Heart right ventricle (tissue), 16 donors: ENCODE measurements at regions not wholly inside any gene's neighbourhood (a gene's known extent, or its start where the extent isn't known, plus 50 kb on each side); places are given as distances from the start of the nearest gene placed in this dataset.

Experiments
- ATAC-seq, 8 donors: fragments of 200-7000 bp; cut with Tn5 transposase; one replicate each; pipeline ENCODE4 v1.9.1; 2020; ENCODE audit warnings: mild to moderate bottlenecking in 8 of 8, moderate library complexity in 8 of 8, moderate number of reproducible peaks in 1 of 8
- DNase-seq, 2 donors: peaks; one replicate each; pipeline ENCODE4 v3.0.0-alpha.2; 2020
- H3K27ac ChIP-seq, 10 donors: fragments of 200-600 bp; sonication (generic) in 2 of 10; one replicate each; pipeline versions ENCODE4 v1.5.0 to v1.8.0; 2020 to 2022; ENCODE audit warnings: mild to moderate bottlenecking in 3 of 10
- H3K27me3 ChIP-seq, 7 donors: fragments of 200-600 bp; one replicate each; pipeline ENCODE4 v1.8.0; 2021 to 2022; ENCODE audit warnings: mild to moderate bottlenecking in 2 of 7
- H3K36me3 ChIP-seq, 9 donors: fragments of 200-600 bp; sonication (generic) in 1 of 9; one replicate each; pipeline versions ENCODE4 v1.5.0 to v1.8.0; 2020 to 2022; ENCODE audit warnings: mild to moderate bottlenecking in 2 of 9
- H3K4me1 ChIP-seq, 9 donors: fragments of 200-600 bp; sonication (generic) in 1 of 9; one replicate each; pipeline versions ENCODE4 v1.5.0 to v1.8.0; 2020 to 2022; ENCODE audit warnings: mild to moderate bottlenecking in 4 of 9
- H3K4me3 ChIP-seq, 10 donors: fragments of 200-600 bp; sonication (generic) in 2 of 10; one replicate each; pipeline versions ENCODE4 v1.5.0 to v1.8.0; 2020 to 2022; ENCODE audit warnings: mild to moderate bottlenecking in 7 of 10, moderate library complexity in 2 of 10
- H3K9me3 ChIP-seq, 11 donors: fragments of 200-600 bp in 10 of 11; sonication (generic) in 2 of 11; one replicate each; pipeline versions ENCODE4 v1.5.0 to v1.8.0; 2013 to 2022; ENCODE audit warnings: mild to moderate bottlenecking in 2 of 11, control low read depth in 1 of 11, moderate library complexity in 1 of 11
- WGBS, 2 donors: extraction: QIAGEN DNeasy Blood & Tissue Kit; methylation state at CpG; one replicate each; pipeline ENCODE4 v1.1.7; 2013; ENCODE audit warnings: inconsistent platforms in 1 of 2; 5-methylcytosine and 5-hydroxymethylcytosine counted together
- intact Hi-C, 10 donors: fragments of 100-400 bp; cut with DNase I; formaldehyde crosslinking; loops; one replicate each; pipeline versions ENCODE4 v1.11.1 to v1.14.2; 2022
- TF ChIP-seq, protein P1 (sequence below), 9 donors: fragments of 200-600 bp; sonication (generic) in 2 of 9; IDR thresholded peaks; one replicate each; pipeline versions ENCODE4 v1.5.0 to v1.8.0; 2021 to 2022; ENCODE audit warnings: antibody characterized with exemption in 9 of 9, mild to moderate bottlenecking in 5 of 9, moderate library complexity in 1 of 9
- donor health status: Arrhythmogenic right ventricular cardiomyopathy.
- donor health status: ischemic (EF 13 %, LVEDD 7.1; RV severe dilation, severe dysfunction).
- donor health status: healthy with polysubstance abuse.
- donor health status: DM: no; HTN: yes; CAD: no.
- donor health status: DM: no; HTN: no; CAD: no.
- donor health status: ischemic (EF 25% LVEDD 6.9; RV normal size, moderate dysfunction).
- donor health status: ischemic (EF 25% LVEDD 5.7; RV mildly dilated, moderate dysfunction).
- donor health status: healthy.
- donor health status: DM: yes; HTN: yes; CAD: no.
- donor health status: Ischemic cardiomyopathy.
- donor health status: ischemic (EF 35%, LVEDD 5.7; RV mildly dilated, moderate dysfunction).
- donor health status: nonischemic (EF 11% LVEDD 7.7; RV severe dilation, severe dysfunction).
- donor health status: DM: yes; HTN: yes; CAD: no.
- donor health status: PGD.
- donor health status: ischemic (EF 29% LVEDD 5.4; RV normal size, mild dysfunction).
- donor health status: nonischemic (EF 23%, LVEDD 6.1; RV moderate dilation, normal function).

DNA sequence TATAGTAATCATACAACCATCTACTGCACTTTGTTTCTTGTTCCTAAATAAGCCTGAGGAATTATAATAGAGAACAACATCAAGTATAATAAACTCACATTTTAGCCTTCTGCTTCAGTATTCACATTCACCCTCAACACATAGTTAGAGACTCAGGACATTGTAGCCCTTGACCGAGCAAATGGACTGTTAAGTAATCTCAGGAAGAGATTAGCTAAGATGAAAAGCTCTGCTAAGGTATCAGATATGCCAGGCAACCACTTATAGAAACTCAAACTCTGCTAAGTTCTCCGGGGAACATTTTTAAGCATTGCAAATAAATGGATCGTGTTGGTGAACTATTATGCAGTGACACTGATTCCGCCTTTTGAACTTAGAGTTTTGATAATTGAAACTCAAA lies 252.0 kb downstream of the DTWD2 start:
- 64% methylated on average over 4 of the region's 4 CpGs for WGBS, 2 donors
- ATAC-seq (no peak), DNase-seq (no peak)
- no peak overlapping the region for H3K27ac ChIP-seq
- no peaks in the 10 kb centered on the region for H3K27me3 ChIP-seq
- H3K4me3 ChIP-seq = no peak overlapping the region
- no peaks in the 10 kb centered on the region for H3K4me1 ChIP-seq
- H3K9me3 ChIP-seq = no peaks in the 10 kb centered on the region
- H3K36me3 ChIP-seq = no peaks in the 10 kb centered on the region
- intact Hi-C loops = no loop called here
- TF ChIP-seq, protein P1, sequence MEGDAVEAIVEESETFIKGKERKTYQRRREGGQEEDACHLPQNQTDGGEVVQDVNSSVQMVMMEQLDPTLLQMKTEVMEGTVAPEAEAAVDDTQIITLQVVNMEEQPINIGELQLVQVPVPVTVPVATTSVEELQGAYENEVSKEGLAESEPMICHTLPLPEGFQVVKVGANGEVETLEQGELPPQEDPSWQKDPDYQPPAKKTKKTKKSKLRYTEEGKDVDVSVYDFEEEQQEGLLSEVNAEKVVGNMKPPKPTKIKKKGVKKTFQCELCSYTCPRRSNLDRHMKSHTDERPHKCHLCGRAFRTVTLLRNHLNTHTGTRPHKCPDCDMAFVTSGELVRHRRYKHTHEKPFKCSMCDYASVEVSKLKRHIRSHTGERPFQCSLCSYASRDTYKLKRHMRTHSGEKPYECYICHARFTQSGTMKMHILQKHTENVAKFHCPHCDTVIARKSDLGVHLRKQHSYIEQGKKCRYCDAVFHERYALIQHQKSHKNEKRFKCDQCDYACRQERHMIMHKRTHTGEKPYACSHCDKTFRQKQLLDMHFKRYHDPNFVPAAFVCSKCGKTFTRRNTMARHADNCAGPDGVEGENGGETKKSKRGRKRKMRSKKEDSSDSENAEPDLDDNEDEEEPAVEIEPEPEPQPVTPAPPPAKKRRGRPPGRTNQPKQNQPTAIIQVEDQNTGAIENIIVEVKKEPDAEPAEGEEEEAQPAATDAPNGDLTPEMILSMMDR (IDR thresholded peaks at IDR 0.05) = no peak

DNA sequence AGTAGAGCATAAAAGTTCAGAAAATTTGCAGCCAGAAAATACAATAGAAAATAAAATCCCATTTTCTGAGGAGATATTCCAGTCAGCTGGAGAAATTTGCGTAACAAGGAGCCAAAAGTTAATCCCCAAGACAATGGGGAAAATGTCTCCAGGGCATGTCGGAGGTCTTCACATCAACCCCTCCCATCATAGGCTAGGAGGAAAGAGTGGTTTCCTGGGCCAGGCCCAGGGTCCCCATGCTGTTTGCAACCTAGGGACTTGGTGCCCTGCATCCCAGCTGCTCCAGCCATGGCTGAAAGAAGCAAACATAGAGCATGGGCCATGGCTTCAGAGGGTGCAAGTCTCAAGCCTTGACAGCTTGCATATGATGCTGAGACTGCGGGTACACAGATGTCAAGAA lies 255.0 kb downstream of the DTWD2 start:
- no peaks in the 10 kb centered on the region for H3K4me1 ChIP-seq
- no peaks in the 10 kb centered on the region for H3K36me3 ChIP-seq
- TF ChIP-seq, protein P1 (IDR thresholded peaks at IDR 0.05) = no peak
- DNase-seq (no peak), ATAC-seq (no peak)
- H3K9me3 ChIP-seq = peaks cover 0 to 6% (median 0%) of the 10 kb centered on the region in 11 donors
- H3K27ac ChIP-seq = no peak overlapping the region
- no peaks in the 10 kb centered on the region for H3K27me3 ChIP-seq
- intact Hi-C loops = no loop called here
- WGBS, 2 donors = 89 to 90% methylated on average over 3 of the region's 3 CpGs
- H3K4me3 ChIP-seq = no peak overlapping the region

DNA sequence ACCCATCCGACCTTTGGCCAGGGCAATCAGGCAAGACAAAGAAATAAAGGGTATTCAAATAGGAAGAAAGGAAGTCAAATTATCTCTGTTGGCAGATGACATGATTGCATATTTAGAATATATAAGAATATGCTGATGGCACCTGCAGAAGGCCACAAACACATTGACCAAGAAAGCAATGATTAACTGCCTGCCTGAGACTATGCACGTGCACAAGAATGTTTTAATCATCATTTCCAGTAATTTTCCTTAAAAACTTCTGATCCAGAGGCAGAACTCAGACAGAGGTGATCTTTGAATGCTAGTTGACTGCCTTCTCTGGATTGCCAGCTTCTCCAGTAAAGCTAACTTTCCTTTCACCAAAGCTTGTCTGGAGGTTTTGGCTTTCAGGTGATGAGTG lies 260.2 kb downstream of the DTWD2 start:
- no peaks in the 10 kb centered on the region for H3K4me1 ChIP-seq
- no peak for DNase-seq
- H3K27me3 ChIP-seq = no peaks in the 10 kb centered on the region
- intact Hi-C loops = no loop called here
- WGBS, 2 donors = 82 to 89% methylated on average over 2 of the region's 2 CpGs
- H3K27ac ChIP-seq = no peak overlapping the region
- no peak overlapping the region for H3K4me3 ChIP-seq
- H3K36me3 ChIP-seq = no peaks in the 10 kb centered on the region
- peaks cover 0 to 6% (median 0%) of the 10 kb centered on the region in 11 donors for H3K9me3 ChIP-seq
- TF ChIP-seq, protein P1 (IDR thresholded peaks at IDR 0.05) = no peak
- no peak for ATAC-seq

DNA sequence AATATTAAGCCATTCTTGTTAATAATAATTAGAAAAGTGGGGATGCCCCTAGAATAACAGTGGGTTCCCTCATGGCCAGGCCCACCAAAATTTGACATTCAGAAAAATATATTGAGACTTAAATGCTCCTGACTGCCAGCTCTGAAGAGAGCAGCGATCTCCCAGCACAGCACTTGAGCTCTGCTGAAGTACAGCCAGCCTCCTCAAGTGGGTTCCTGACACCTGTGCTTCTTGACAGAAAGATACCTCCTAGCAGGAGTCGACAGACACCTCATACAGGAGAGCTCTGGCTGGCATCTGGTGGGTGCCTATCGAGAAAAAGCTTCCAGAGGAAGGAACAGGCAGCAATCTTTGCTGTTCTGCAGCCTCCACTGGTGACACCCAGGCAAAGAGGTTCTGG lies 261.5 kb downstream of the DTWD2 start:
- no peak overlapping the region for H3K4me3 ChIP-seq
- no peak overlapping the region for H3K27ac ChIP-seq
- DNase-seq (no peak), ATAC-seq (no peak)
- no peaks in the 10 kb centered on the region for H3K36me3 ChIP-seq
- no peaks in the 10 kb centered on the region for H3K27me3 ChIP-seq
- peaks cover 0 to 6% (median 0%) of the 10 kb centered on the region in 11 donors for H3K9me3 ChIP-seq
- WGBS, 2 donors = 37 to 38% methylated on average over 3 of the region's 3 CpGs
- TF ChIP-seq, protein P1 (IDR thresholded peaks at IDR 0.05) = no peak
- H3K4me1 ChIP-seq = no peaks in the 10 kb centered on the region
- intact Hi-C loops = no loop called here

DNA sequence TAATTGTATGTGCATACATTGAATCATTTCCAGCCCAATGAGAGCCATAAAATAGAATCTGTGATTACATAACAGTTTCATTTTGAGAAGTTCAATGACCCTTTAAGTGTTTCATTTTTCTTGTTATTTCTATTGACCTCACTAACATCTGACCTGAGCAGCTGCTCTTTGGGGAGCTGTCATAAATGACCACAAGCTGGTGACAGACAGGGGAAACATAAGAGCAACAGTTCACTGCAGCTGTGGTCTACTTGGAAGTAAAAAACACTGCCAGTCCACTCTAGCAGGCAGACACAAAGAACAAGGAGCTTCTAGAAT lies 265.4 kb downstream of the DTWD2 start:
- DNase-seq (no peak), ATAC-seq (no peak)
- no peak overlapping the region for H3K27ac ChIP-seq
- H3K4me1 ChIP-seq = no peaks in the 10 kb centered on the region
- H3K36me3 ChIP-seq = no peaks in the 10 kb centered on the region
- intact Hi-C loops = no loop called here
- TF ChIP-seq, protein P1 (IDR thresholded peaks at IDR 0.05) = no peak
- H3K9me3 ChIP-seq = peaks cover 0 to 19% (median 0%) of the 10 kb centered on the region in 11 donors
- H3K27me3 ChIP-seq = no peaks in the 10 kb centered on the region
- no peak overlapping the region for H3K4me3 ChIP-seq
